ENCODE measurements at regions not wholly inside any gene's neighbourhood (a gene's known extent, or its start where the extent isn't known, plus 50 kb on each side); places are given as distances from the start of the nearest gene placed in this dataset.
A peak's percentile ranks its signal among the peaks of the same experiment; 100 is the strongest.
"Not testable (repeated sequence)": the region's sequence is repeated elsewhere in the genome, so short reads cannot be mapped to it uniquely, and the experiment has no call there.

- ATAC-seq (no peak), DNase-seq (no peak)
- Mint-ChIP-seq H3K27me3 (no peaks in the 10 kb centered on the region), H3K9me3 (peaks cover 19% of the 10 kb centered on the region), H3K4me3 (no peak overlapping the region), H3K36me3 (ENCODE audit: low read depth) (no peaks in the 10 kb centered on the region), H3K4me1 (no peaks in the 10 kb centered on the region), H3K27ac (no peak overlapping the region)
Measured at GRCh38 chr6:164982389-164982788, 327.0 kb downstream of the C6orf118 start.

- no peak overlapping the region for H3K27ac Mint-ChIP-seq
- H3K9me3 Mint-ChIP-seq = peaks cover 8% of the 10 kb centered on the region
- H3K4me1 Mint-ChIP-seq = no peaks in the 10 kb centered on the region
- no peak overlapping the region for H3K4me3 Mint-ChIP-seq
- DNase-seq (no peak), ATAC-seq (no peak)
- no peaks in the 10 kb centered on the region for H3K36me3 Mint-ChIP-seq (ENCODE audit: low read depth)
- H3K27me3 Mint-ChIP-seq = no peaks in the 10 kb centered on the region
Measured at GRCh38 chr6:164967102-164967501, 342.3 kb downstream of the C6orf118 start.

GRCh38 chr6:164962805-164963204, 346.6 kb downstream of the C6orf118 start:
- H3K36me3 Mint-ChIP-seq (ENCODE audit: low read depth) = no peaks in the 10 kb centered on the region
- H3K27ac Mint-ChIP-seq = no peak overlapping the region
- DNase-seq (no peak), ATAC-seq (no peak)
- no peak overlapping the region for H3K4me3 Mint-ChIP-seq
- peaks cover 10% of the 10 kb centered on the region for H3K9me3 Mint-ChIP-seq
- no peaks in the 10 kb centered on the region for H3K27me3 Mint-ChIP-seq
- no peaks in the 10 kb centered on the region for H3K4me1 Mint-ChIP-seq

GRCh38 chr6:164947164-164947563, 362.2 kb downstream of the C6orf118 start:
- H3K9me3 Mint-ChIP-seq = peaks cover 6% of the 10 kb centered on the region
- no peaks in the 10 kb centered on the region for H3K36me3 Mint-ChIP-seq (ENCODE audit: low read depth)
- no peaks in the 10 kb centered on the region for H3K27me3 Mint-ChIP-seq
- no peak overlapping the region for H3K27ac Mint-ChIP-seq
- no peak overlapping the region for H3K4me3 Mint-ChIP-seq
- DNase-seq (no peak), ATAC-seq (no peak)
- no peaks in the 10 kb centered on the region for H3K4me1 Mint-ChIP-seq

- Mint-ChIP-seq H3K36me3 (ENCODE audit: low read depth) (no peaks in the 10 kb centered on the region), H3K27me3 (no peaks in the 10 kb centered on the region), H3K9me3 (peaks cover 16% of the 10 kb centered on the region), H3K27ac (no peak overlapping the region), H3K4me3 (no peak overlapping the region), H3K4me1 (no peaks in the 10 kb centered on the region)
- DNase-seq (no peak), ATAC-seq (no peak)
Measured at GRCh38 chr6:164942271-164942670, 367.1 kb downstream of the C6orf118 start.

- H3K27me3 Mint-ChIP-seq; DNase-seq; ATAC-seq; H3K27ac Mint-ChIP-seq; H3K9me3 Mint-ChIP-seq; H3K4me1 Mint-ChIP-seq; H3K4me3 Mint-ChIP-seq; H3K36me3 Mint-ChIP-seq (ENCODE audit: low read depth): not testable (repeated sequence)
Measured at GRCh38 chr6:164933238-164933794, 376.1 kb downstream of the C6orf118 start.

- no peak for DNase-seq
- Mint-ChIP-seq H3K27me3 (no peaks in the 10 kb centered on the region), H3K4me1 (no peaks in the 10 kb centered on the region), H3K9me3 (no peaks in the 10 kb centered on the region), H3K36me3 (ENCODE audit: low read depth) (no peaks in the 10 kb centered on the region), H3K4me3 (no peak overlapping the region), H3K27ac (no peak overlapping the region)
- ATAC-seq = no peak
Measured at GRCh38 chr6:164929408-164929977, 379.9 kb downstream of the C6orf118 start.

- Mint-ChIP-seq H3K9me3 (no peaks in the 10 kb centered on the region), H3K4me3 (no peak overlapping the region), H3K27ac (no peak overlapping the region), H3K27me3 (no peaks in the 10 kb centered on the region), H3K36me3 (ENCODE audit: low read depth) (no peaks in the 10 kb centered on the region), H3K4me1 (no peaks in the 10 kb centered on the region)
- ATAC-seq (no peak), DNase-seq (no peak)
Measured at GRCh38 chr6:164928728-164929407, 380.5 kb downstream of the C6orf118 start.

- Mint-ChIP-seq H3K9me3 (no peaks in the 10 kb centered on the region), H3K27me3 (no peaks in the 10 kb centered on the region), H3K36me3 (ENCODE audit: low read depth) (no peaks in the 10 kb centered on the region), H3K4me1 (no peaks in the 10 kb centered on the region), H3K27ac (no peak overlapping the region), H3K4me3 (no peak overlapping the region)
- no peak for ATAC-seq
- no peak for DNase-seq
Measured at GRCh38 chr6:164928057-164928727, 381.2 kb downstream of the C6orf118 start.

- Mint-ChIP-seq H3K27ac (no peak overlapping the region), H3K4me3 (no peak overlapping the region), H3K36me3 (ENCODE audit: low read depth) (no peaks in the 10 kb centered on the region), H3K9me3 (no peaks in the 10 kb centered on the region), H3K27me3 (no peaks in the 10 kb centered on the region), H3K4me1 (no peaks in the 10 kb centered on the region)
- peak; percentile 68 for DNase-seq
- peak; percentile 68 for ATAC-seq
Measured at GRCh38 chr6:164927288-164928056, 381.9 kb downstream of the C6orf118 start.

GRCh38 chr6:164926686-164927085, 382.7 kb downstream of the C6orf118 start:
- ATAC-seq (no peak), DNase-seq (no peak)
- Mint-ChIP-seq H3K4me1 (no peaks in the 10 kb centered on the region), H3K36me3 (ENCODE audit: low read depth) (no peaks in the 10 kb centered on the region), H3K27me3 (no peaks in the 10 kb centered on the region), H3K9me3 (no peaks in the 10 kb centered on the region), H3K27ac (no peak overlapping the region), H3K4me3 (no peak overlapping the region)

GRCh38 chr6:164925681-164926530, 383.5 kb downstream of the C6orf118 start:
- DNase-seq = no peak
- no peak overlapping the region for H3K27ac Mint-ChIP-seq
- H3K9me3 Mint-ChIP-seq = no peaks in the 10 kb centered on the region
- H3K27me3 Mint-ChIP-seq = no peaks in the 10 kb centered on the region
- H3K4me1 Mint-ChIP-seq = no peaks in the 10 kb centered on the region
- no peaks in the 10 kb centered on the region for H3K36me3 Mint-ChIP-seq (ENCODE audit: low read depth)
- H3K4me3 Mint-ChIP-seq = no peak overlapping the region
- no peak for ATAC-seq

- Mint-ChIP-seq H3K36me3 (ENCODE audit: low read depth) (no peaks in the 10 kb centered on the region), H3K27ac (no peak overlapping the region), H3K4me1 (no peaks in the 10 kb centered on the region), H3K9me3 (no peaks in the 10 kb centered on the region), H3K4me3 (no peak overlapping the region), H3K27me3 (no peaks in the 10 kb centered on the region)
- DNase-seq = no peak
- no peak for ATAC-seq
Measured at GRCh38 chr6:164924674-164925073, 384.7 kb downstream of the C6orf118 start.

GRCh38 chr6:164917211-164917610, 392.2 kb downstream of the C6orf118 start:
- H3K4me1 Mint-ChIP-seq = no peaks in the 10 kb centered on the region
- no peak overlapping the region for H3K27ac Mint-ChIP-seq
- H3K27me3 Mint-ChIP-seq = no peaks in the 10 kb centered on the region
- no peak overlapping the region for H3K4me3 Mint-ChIP-seq
- ATAC-seq = no peak
- H3K36me3 Mint-ChIP-seq (ENCODE audit: low read depth) = no peaks in the 10 kb centered on the region
- DNase-seq = no peak
- peaks cover 4% of the 10 kb centered on the region for H3K9me3 Mint-ChIP-seq

Measured in activated naive CD8-positive, alpha-beta T cell treated with anti-CD3 and anti-CD28 coated beads, Interleukin-2, amount 50 U/mL, for 24 hours (primary cell).